GM18868 (cell line): ENCODE measurements at regions not wholly inside any gene's neighbourhood (a gene's known extent, or its start where the extent isn't known, plus 50 kb on each side); places are given as distances from the start of the nearest gene placed in this dataset.
A peak's percentile ranks its signal among the peaks of the same experiment; 100 is the strongest.

Experiments used
- ATAC-seq: cut with Tn5 transposase; IDR thresholded peaks from one replicate; pipeline ENCODE4 v1.9.1; 2021; ENCODE audit warnings: mild to moderate bottlenecking, moderate library complexity; ENCODE audit not compliant: unreplicated experiment

DNA sequence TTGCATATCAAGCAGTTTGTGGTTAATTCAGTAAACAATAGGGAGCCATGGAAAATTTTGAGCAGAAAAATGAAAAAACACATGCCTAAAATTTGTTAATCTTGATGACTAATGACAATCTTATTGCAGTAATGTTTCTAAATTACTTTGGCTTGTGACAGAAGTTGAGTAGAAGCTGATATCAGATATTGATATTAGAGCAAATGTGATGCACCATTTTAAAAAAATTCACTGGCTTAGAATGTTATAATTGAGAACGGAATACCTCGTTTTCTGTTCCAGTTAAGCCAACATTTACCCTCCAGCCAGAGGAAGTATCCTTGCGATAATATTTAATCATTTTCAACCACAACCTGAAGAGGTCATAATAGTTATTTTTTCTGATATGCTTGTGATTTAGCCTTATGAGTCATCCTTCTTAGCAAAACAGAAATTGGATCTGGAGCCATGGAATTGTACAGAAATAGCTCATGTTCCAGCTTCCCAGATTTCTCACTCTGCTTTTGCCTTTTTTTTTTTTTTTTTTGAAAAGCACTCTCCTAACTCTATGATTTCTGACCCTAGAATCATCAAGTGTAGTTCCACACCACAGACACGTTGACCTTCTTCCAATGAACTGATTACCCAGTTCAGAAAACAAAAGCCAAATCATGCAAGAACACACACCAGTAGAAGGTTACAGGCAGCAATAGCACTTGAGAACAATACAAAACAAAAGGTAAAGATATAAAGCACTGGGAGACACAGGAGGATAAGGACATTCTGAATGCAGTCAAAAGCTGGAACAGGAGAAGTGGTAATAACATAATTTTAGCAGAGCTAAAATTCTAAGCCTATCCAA is 96.8 kb upstream of the PHYHIPL start:
- no peak for ATAC-seq

DNA sequence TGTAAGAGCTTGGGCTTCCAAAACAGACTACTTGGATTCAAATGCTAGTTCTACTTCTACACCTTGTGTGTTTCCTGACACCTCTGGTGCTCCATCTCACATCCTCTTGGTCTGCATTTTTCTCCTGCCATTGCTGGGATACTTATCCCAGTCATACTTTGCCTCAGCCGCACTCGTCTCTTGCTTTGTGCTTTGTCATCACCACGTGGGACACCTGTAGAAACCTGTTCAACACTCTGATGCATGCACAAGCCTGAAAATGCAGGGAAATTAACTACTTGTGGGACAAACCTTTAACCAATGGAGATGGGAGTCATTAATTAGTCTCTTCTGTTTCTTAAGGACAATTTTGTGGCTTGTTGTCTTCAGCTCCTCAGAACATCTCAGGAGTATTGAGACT is 94.2 kb upstream of the PHYHIPL start:
- no peak for ATAC-seq

GRCh38 chr10:59085054-59085453 is 91.4 kb upstream of the PHYHIPL start:
- no peak for ATAC-seq

DNA sequence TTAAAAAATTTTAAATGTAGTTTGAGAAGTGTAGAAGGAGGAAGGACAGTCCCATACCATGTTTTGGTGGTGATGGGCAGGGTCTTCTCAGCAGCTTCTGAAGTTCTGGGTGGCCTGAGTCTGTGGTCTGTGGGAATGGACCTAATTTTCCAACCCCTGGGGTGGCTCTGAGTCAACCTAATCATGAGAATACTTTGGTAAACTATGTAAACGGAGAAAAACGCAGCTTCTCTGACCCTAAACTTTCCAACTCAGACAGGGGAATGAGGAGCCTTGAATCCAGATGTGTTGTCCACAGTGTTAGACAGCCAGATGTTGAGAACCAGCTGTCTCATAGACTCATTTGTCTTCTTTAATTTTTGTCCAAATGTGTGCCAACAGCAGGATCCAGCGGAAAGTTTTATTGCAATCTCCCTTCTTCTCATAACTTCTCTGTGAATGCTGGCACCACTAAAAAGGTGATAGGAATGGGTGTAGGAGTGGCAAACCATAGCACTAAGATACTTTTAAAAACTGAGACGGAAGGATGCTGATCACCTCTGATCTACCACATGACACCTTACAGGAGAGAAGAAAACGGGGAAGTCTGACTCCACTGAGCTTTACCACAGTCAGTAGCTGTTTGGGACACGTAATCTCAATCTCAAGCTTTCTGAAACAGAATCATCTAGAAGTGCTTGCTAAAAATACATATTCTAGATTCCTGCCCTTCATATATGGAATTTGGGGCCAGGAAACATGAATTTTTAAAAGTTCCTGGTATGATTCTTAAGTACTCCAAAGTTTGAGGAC is 90.5 kb upstream of the PHYHIPL start:
- ATAC-seq = no peak

GRCh38 chr10:59087486-59087885 is 89.0 kb upstream of the PHYHIPL start:
- ATAC-seq = no peak

GRCh38 chr10:59088912-59089573 is 87.4 kb upstream of the PHYHIPL start:
- no peak for ATAC-seq

GRCh38 chr10:59090817-59091622 is 85.4 kb upstream of the PHYHIPL start:
- no peak for ATAC-seq

GRCh38 chr10:59093461-59093860 is 83.0 kb upstream of the PHYHIPL start:
- no peak for ATAC-seq

GRCh38 chr10:59096631-59097030 is 79.8 kb upstream of the PHYHIPL start:
- no peak for ATAC-seq

DNA sequence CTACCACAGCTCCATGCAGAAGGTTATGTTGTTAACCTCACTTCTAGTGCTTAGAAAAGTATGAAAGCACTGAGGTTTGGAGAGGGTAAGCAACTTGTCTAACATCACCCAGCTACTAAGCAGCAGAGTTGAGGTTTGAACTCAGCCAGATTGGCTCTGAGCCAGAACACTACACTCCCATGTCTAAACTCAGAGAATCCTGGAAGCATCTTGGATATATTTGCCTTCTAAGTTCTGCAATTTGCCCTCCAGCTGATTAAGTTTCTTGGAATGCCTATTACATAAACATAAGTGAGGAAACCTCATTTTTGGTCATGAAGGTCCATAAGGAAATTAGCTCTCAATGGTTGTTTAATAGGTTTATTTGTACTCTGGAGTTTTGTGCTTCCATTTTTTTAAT is 78.1 kb upstream of the PHYHIPL start:
- ATAC-seq = no peak

GRCh38 chr10:59098831-59099452 is 77.5 kb upstream of the PHYHIPL start:
- ATAC-seq = no peak

GRCh38 chr10:59099481-59099880 is 77.0 kb upstream of the PHYHIPL start:
- ATAC-seq = no peak

- ATAC-seq = no peak
Observed at GRCh38 chr10:59102394-59102793, 74.0 kb upstream of the PHYHIPL start.

DNA sequence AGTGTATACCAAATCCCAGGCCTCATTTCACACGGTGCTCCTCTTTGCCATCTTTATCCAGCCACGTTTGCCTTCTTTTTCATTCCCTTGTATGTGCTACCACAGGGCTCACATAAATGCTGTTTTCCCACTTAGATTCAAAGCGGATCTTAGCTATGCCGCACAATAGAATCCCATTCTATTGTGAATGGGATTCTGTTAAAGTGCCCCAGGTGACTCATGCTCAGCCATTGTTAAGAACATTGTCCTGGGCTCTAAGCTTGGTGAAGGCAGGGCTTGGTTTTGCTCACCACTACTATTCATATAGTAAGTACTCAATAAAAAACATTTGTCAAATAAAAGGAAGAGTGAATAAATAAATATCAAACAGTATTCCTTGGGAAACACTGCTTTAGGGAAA is 72.3 kb upstream of the PHYHIPL start:
- no peak for ATAC-seq

- no peak for ATAC-seq
Observed at GRCh38 chr10:59106441-59106840, 70.0 kb upstream of the PHYHIPL start.

DNA sequence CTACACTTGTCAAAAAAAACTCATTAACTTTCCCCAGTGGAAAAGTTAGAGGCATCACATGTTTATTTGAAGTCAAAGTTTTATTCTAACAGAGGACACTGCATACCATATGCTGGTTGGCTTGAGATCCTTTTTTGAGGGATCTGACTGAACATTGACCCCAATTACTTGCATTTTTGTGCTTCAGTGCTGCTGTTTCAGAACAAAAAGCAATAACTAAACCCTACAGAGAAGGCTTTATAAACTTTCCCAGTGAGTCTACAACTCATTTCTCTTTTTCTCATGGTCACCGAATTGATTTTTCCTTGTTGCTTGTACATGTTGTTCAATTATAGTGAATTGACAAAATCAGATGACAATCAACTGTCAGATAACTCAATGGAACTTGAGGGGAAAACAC is 69.3 kb upstream of the PHYHIPL start:
- peak; percentile 44 for ATAC-seq

GRCh38 chr10:59108296-59108870 is 68.1 kb upstream of the PHYHIPL start:
- no peak for ATAC-seq

GRCh38 chr10:59108886-59109288 is 67.6 kb upstream of the PHYHIPL start:
- ATAC-seq = no peak

DNA sequence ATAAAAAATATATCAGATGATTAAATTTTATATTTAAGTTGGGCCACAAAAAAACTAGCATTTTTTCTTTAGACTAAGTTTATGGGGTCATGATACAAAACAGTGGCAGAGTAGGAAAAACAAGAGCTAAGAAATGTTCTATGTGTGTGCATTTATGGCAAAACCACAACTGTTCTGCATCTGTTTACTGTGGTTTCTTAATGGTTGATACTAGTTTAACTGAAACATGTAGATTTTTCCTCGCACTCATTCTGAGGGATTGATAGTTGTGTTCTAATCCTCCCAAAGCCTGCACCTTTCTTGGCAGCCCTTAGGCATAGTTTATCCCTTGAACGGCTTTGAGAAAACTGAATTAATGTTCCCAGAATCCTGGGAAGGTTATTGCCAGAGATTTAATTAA is 66.6 kb upstream of the PHYHIPL start:
- ATAC-seq = no peak

DNA sequence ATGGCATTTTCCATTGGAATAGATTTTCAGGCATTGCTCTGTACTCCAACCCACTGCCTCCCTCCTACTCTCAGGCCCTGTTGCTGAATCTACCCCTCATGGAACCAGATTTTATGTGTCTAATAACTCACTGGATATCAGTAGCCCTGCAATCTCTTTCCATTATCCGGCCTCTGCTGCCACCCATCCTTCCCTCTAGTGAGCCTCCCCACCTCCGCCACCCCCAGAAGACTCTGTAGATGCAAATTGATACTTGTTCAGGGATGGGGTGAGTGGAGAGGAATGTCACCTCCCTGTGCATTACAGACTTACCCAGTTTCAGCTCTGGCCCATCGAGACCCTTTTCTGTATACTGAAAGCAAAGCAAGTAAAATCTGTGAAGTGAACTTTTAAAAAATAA is 52.3 kb upstream of the PHYHIPL start:
- ATAC-seq = no peak
